NB4 (cell line): ENCODE measurements at regions not wholly inside any gene's neighbourhood (a gene's known extent, or its start where the extent isn't known, plus 50 kb on each side); places are given as distances from the start of the nearest gene placed in this dataset.
"Not testable (repeated sequence)": the region's sequence is repeated elsewhere in the genome, so short reads cannot be mapped to it uniquely, and the experiment has no call there.

Source experiments
- DNase-seq: peaks from one replicate; pipeline ENCODE4 v3.0.0; 2010; ENCODE audit warnings: low read depth
- H3K4me3 ChIP-seq: one replicate; pipeline ENCODE4 v1.5.1; 2011; ENCODE audit warnings: mild to moderate bottlenecking, low read depth, low read length, moderate library complexity
- CTCF ChIP-seq: IDR thresholded peaks from one replicate; pipeline ENCODE4 v1.5.1; 2012; ENCODE audit warnings: low read depth, low read length
- MAX ChIP-seq: IDR thresholded peaks from 2 replicates; pipeline ENCODE4 v1.6.1; 2011; ENCODE audit warnings: low read depth, low read length
- MYC ChIP-seq: IDR thresholded peaks from 2 replicates; pipeline ENCODE4 v1.6.1; 2011; ENCODE audit warnings: low read depth, low read length
- POLR2A ChIP-seq: IDR thresholded peaks from 2 replicates; pipeline ENCODE4 v1.6.1; 2011; ENCODE audit warnings: mild to moderate bottlenecking; ENCODE audit not compliant: insufficient read length; ENCODE audit errors: extremely low read depth

GRCh38 chr6:21928827-21929226, 335.3 kb downstream of the SOX4 start:
- TF ChIP-seq MAX = no peak
- H3K4me3 ChIP-seq = no peak overlapping the region
- no peak for DNase-seq

- TF ChIP-seq MAX (no peak), POLR2A (no peak), MYC (no peak), CTCF (no peak)
- no peak overlapping the region for H3K4me3 ChIP-seq
- no peak for DNase-seq
Measured at GRCh38 chr6:21931641-21932335, 338.2 kb downstream of the SOX4 start.

- no peak for DNase-seq
- TF ChIP-seq CTCF (no peak), POLR2A (no peak), MYC (no peak), MAX (no peak)
- no peak overlapping the region for H3K4me3 ChIP-seq
Measured at GRCh38 chr6:21933351-21933750, 339.8 kb downstream of the SOX4 start.

GRCh38 chr6:21935142-21935541, 341.6 kb downstream of the SOX4 start:
- TF ChIP-seq CTCF (no peak), MAX (no peak), POLR2A (no peak), MYC (no peak)
- DNase-seq = no peak
- H3K4me3 ChIP-seq = no peak overlapping the region

GRCh38 chr6:21935561-21936028, 342.0 kb downstream of the SOX4 start:
- DNase-seq = peak; percentile 58
- no peak overlapping the region for H3K4me3 ChIP-seq
- TF ChIP-seq CTCF (peak; percentile 75), MYC (no peak)

- TF ChIP-seq MYC (no peak), MAX (no peak), POLR2A (no peak), CTCF (no peak)
- no peak overlapping the region for H3K4me3 ChIP-seq
- DNase-seq = no peak
Measured at GRCh38 chr6:21937466-21937865, 343.9 kb downstream of the SOX4 start.

- DNase-seq, H3K4me3 ChIP-seq: not testable (repeated sequence)
Measured at GRCh38 chr6:21939066-21939465, 345.5 kb downstream of the SOX4 start.
